Hepatocyte (in vitro differentiated cells): ENCODE measurements at regions not wholly inside any gene's neighbourhood (a gene's known extent, or its start where the extent isn't known, plus 50 kb on each side); places are given as distances from the start of the nearest gene placed in this dataset.

Experiments used
- DNase-seq: peaks from one replicate; pipeline ENCODE4 v3.0.0-alpha.2; 2016; ENCODE audit warnings: low spot score
- H2AFZ ChIP-seq: fragments of 200-600 bp; sonication (generic); 2 replicates; pipeline ENCODE4 v1.6.0; 2016; ENCODE audit warnings: antibody characterized with exemption, mild to moderate bottlenecking
- H3K27ac ChIP-seq: fragments of 200-600 bp; sonication (generic); 2 replicates; pipeline ENCODE4 v1.5.1; 2016; ENCODE audit warnings: mild to moderate bottlenecking
- H3K27me3 ChIP-seq: fragments of 200-600 bp; sonication (generic); 2 replicates; pipeline ENCODE4 v1.6.1; 2016
- H3K36me3 ChIP-seq: fragments of 200-600 bp; sonication (generic); replicated peaks from 2 replicates; pipeline ENCODE4 v1.5.1; 2016; ENCODE audit warnings: low read depth; ENCODE audit not compliant: insufficient read depth
- H3K4me1 ChIP-seq: fragments of 200-600 bp; sonication (generic); 2 replicates; pipeline ENCODE4 v1.5.1; 2016; ENCODE audit warnings: mild to moderate bottlenecking, moderate library complexity; ENCODE audit not compliant: insufficient read depth
- H3K4me2 ChIP-seq: fragments of 200-600 bp; sonication (generic); 2 replicates; pipeline ENCODE4 v1.6.0; 2016
- H3K4me3 ChIP-seq: fragments of 200-600 bp; sonication (generic); 2 replicates; pipeline ENCODE4 v1.5.1; 2016; ENCODE audit warnings: mild to moderate bottlenecking
- H3K79me2 ChIP-seq: fragments of 200-600 bp; sonication (generic); 2 replicates; pipeline ENCODE4 v1.6.0; 2017; ENCODE audit warnings: mild to moderate bottlenecking
- H3K9me2 ChIP-seq: fragments of 200-600 bp; sonication (generic); replicated peaks from 2 replicates; pipeline ENCODE4 v1.6.0; 2017; ENCODE audit warnings: mild to moderate bottlenecking; ENCODE audit not compliant: insufficient read depth
- H3K9me3 ChIP-seq: fragments of 200-600 bp; sonication (generic); 2 replicates; pipeline ENCODE4 v1.5.1; 2016; ENCODE audit warnings: low read depth, mild to moderate bottlenecking
- H4K20me1 ChIP-seq: fragments of 200-600 bp; sonication (generic); 2 replicates; pipeline ENCODE4 v1.6.0; 2016; ENCODE audit warnings: mild to moderate bottlenecking; ENCODE audit not compliant: insufficient read depth, poor library complexity, severe bottlenecking
- EZH2 ChIP-seq: fragments of 200-600 bp; sonication (generic); IDR thresholded peaks from 2 replicates; pipeline ENCODE4 v1.6.1; 2016; ENCODE audit warnings: antibody characterized with exemption, mild to moderate bottlenecking, borderline replicate concordance
- EZH2phosphoT487 ChIP-seq: fragments of 200-600 bp; sonication (generic); IDR thresholded peaks from one replicate; pipeline ENCODE4 v1.6.1; 2018; ENCODE audit warnings: antibody characterized with exemption, mild to moderate bottlenecking, low read depth, moderate library complexity; ENCODE audit not compliant: unreplicated experiment, severe bottlenecking
- WGBS: methylation state at CpG from one replicate; pipeline ENCODE4 v1.1.6; 2016; ENCODE audit warnings: low lambda C conversion rate; ENCODE audit errors: missing lambda C conversion rate; 5-methylcytosine and 5-hydroxymethylcytosine counted together
- TF ChIP-seq, protein P1 (sequence below): fragments of 200-600 bp; sonication (generic); IDR thresholded peaks from 2 replicates; pipeline ENCODE4 v1.5.1; 2016; ENCODE audit warnings: antibody characterized with exemption, mild to moderate bottlenecking; ENCODE audit not compliant: poor library complexity

DNA sequence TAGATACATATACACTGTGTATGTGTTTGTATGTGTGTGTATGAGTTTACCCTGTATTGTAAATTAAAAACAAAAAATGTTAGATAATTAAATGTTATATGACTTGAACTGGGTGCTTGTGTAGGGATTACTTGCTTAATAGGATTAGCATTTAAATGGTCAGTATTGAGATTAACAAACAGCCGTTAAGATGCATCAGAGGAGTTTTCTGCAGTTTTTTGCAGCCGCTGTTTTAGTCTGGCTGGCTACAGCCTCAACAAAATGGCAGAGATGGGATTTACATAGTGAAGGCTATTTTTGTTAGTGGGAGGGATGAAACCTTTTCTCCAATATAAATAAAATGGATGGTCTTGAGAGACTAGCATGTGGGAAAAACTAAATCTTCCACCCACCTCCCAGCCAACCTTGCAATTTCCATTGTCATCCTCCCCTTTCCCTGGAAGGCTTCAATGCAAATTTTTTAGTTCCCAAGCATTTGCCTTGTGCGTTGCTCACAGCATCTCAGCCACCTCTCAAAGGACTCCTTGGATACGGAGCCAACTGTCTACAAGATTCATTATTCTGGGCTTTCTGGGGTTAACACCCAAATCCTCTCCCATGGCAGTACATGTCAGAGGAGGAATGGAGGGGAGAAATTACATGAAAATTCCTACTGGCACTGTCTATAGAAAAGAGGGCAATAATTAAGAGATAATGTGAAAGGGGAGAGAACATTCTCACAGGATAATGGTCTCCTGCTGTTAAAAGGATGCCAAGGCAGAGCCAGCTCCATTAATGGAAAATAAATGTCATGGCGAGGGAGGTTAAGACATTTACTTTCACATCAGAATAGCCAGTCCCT is 351.9 kb downstream of the CDH2 start:
- WGBS = 75% methylated on average over 5 of the region's 5 CpGs
- no peak overlapping the region for H3K27ac ChIP-seq
- no peak overlapping the region for H3K4me2 ChIP-seq
- no peaks in the 10 kb centered on the region for H4K20me1 ChIP-seq
- no peaks in the 10 kb centered on the region for H3K27me3 ChIP-seq
- DNase-seq = no peak
- no peaks in the 10 kb centered on the region for H3K79me2 ChIP-seq
- no peaks in the 10 kb centered on the region for H3K9me3 ChIP-seq
- H3K4me1 ChIP-seq = no peaks in the 10 kb centered on the region
- H3K36me3 ChIP-seq = no peaks in the 10 kb centered on the region
- no peaks in the 10 kb centered on the region for H3K9me2 ChIP-seq
- H3K4me3 ChIP-seq = no peak overlapping the region
- H2AFZ ChIP-seq = no peak overlapping the region
- no peak for TF ChIP-seq EZH2phosphoT487
- TF ChIP-seq EZH2 = no peak
- TF ChIP-seq, protein P1, sequence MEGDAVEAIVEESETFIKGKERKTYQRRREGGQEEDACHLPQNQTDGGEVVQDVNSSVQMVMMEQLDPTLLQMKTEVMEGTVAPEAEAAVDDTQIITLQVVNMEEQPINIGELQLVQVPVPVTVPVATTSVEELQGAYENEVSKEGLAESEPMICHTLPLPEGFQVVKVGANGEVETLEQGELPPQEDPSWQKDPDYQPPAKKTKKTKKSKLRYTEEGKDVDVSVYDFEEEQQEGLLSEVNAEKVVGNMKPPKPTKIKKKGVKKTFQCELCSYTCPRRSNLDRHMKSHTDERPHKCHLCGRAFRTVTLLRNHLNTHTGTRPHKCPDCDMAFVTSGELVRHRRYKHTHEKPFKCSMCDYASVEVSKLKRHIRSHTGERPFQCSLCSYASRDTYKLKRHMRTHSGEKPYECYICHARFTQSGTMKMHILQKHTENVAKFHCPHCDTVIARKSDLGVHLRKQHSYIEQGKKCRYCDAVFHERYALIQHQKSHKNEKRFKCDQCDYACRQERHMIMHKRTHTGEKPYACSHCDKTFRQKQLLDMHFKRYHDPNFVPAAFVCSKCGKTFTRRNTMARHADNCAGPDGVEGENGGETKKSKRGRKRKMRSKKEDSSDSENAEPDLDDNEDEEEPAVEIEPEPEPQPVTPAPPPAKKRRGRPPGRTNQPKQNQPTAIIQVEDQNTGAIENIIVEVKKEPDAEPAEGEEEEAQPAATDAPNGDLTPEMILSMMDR = no peak

DNA sequence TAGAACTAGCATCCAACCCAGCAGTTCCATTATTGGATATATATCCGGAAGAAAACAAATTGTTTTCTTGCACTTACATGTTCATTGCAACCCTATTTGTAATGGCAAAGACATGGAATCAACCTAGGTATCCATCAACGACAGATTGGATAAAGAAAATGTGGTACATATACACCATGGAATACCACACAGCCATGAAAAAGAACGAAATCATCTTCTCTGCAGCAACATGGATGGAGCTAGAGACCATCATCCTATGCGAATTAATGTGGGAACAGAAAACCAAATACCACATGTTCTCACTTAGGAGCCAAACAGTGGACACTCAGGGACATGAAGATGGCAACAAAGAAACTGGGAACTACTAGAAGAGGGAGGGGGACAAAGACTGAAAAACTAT is 352.7 kb downstream of the CDH2 start:
- H3K79me2 ChIP-seq = no peaks in the 10 kb centered on the region
- no peak overlapping the region for H3K27ac ChIP-seq
- no peak overlapping the region for H3K4me3 ChIP-seq
- H3K9me2 ChIP-seq = no peaks in the 10 kb centered on the region
- no peak overlapping the region for H3K4me2 ChIP-seq
- no peaks in the 10 kb centered on the region for H3K27me3 ChIP-seq
- no peaks in the 10 kb centered on the region for H3K9me3 ChIP-seq
- WGBS = 91% methylated on average over 4 of the region's 4 CpGs
- no peaks in the 10 kb centered on the region for H3K4me1 ChIP-seq
- no peak overlapping the region for H2AFZ ChIP-seq
- DNase-seq = no peak
- TF ChIP-seq, protein P1 = no peak
- TF ChIP-seq EZH2 (no peak), EZH2phosphoT487 (no peak)
- H4K20me1 ChIP-seq = no peaks in the 10 kb centered on the region
- no peaks in the 10 kb centered on the region for H3K36me3 ChIP-seq

GRCh38 chr18:27823053-27823452 is 353.9 kb downstream of the CDH2 start:
- H3K9me3 ChIP-seq = no peaks in the 10 kb centered on the region
- no peaks in the 10 kb centered on the region for H3K27me3 ChIP-seq
- DNase-seq = no peak
- H3K36me3 ChIP-seq = no peaks in the 10 kb centered on the region
- H2AFZ ChIP-seq = no peak overlapping the region
- no peaks in the 10 kb centered on the region for H4K20me1 ChIP-seq
- WGBS = 74% methylated on average over 4 of the region's 4 CpGs
- H3K4me1 ChIP-seq = no peaks in the 10 kb centered on the region
- H3K4me3 ChIP-seq = no peak overlapping the region
- H3K9me2 ChIP-seq = no peaks in the 10 kb centered on the region
- TF ChIP-seq, protein P1 = no peak
- TF ChIP-seq EZH2phosphoT487 (no peak), EZH2 (no peak)
- H3K79me2 ChIP-seq = no peaks in the 10 kb centered on the region
- no peak overlapping the region for H3K27ac ChIP-seq
- no peak overlapping the region for H3K4me2 ChIP-seq
